ENCODE measurements at regions not wholly inside any gene's neighbourhood (a gene's known extent, or its start where the extent isn't known, plus 50 kb on each side); places are given as distances from the start of the nearest gene placed in this dataset.

DNA sequence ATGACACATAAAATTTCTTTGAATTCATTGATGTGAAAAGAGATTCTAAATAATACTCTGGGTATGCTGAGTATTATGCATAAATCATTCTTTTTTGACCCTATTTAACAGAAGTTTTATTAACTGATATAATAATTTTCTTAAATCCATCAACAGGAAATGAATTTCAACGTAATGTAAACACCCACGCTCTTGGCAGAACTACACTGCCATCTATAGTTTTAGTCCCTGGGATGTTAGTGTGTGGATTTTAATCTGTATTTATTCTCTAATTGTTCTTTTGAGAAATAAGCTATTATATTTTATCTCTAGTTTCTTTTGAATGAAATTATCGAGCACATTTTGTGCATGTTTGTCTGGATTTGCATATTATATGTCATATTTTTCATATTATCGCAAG lies 666.8 kb upstream of the NDST4 start:
- no peaks in the 10 kb centered on the region for H3K79me2 ChIP-seq
- no peaks in the 10 kb centered on the region for H3K9me2 ChIP-seq (replicated peaks; ENCODE audit: insufficient read depth)
- H3K27me3 ChIP-seq = no peaks in the 10 kb centered on the region
- 77% methylated on average over 4 of the region's 4 CpGs for WGBS (ENCODE audit: low lambda C conversion rate, missing lambda C conversion rate)
- H4K20me1 ChIP-seq (ENCODE audit: insufficient read depth, poor library complexity, severe bottlenecking) = no peaks in the 10 kb centered on the region
- H3K27ac ChIP-seq = no peak overlapping the region
- TF ChIP-seq EZH2phosphoT487 (IDR thresholded peaks at IDR 0.05; ENCODE audit: low read depth, severe bottlenecking, unreplicated experiment) (no peak), EZH2 (IDR thresholded peaks at IDR 0.05; ENCODE audit: borderline replicate concordance) (no peak)
- TF ChIP-seq, protein P1, sequence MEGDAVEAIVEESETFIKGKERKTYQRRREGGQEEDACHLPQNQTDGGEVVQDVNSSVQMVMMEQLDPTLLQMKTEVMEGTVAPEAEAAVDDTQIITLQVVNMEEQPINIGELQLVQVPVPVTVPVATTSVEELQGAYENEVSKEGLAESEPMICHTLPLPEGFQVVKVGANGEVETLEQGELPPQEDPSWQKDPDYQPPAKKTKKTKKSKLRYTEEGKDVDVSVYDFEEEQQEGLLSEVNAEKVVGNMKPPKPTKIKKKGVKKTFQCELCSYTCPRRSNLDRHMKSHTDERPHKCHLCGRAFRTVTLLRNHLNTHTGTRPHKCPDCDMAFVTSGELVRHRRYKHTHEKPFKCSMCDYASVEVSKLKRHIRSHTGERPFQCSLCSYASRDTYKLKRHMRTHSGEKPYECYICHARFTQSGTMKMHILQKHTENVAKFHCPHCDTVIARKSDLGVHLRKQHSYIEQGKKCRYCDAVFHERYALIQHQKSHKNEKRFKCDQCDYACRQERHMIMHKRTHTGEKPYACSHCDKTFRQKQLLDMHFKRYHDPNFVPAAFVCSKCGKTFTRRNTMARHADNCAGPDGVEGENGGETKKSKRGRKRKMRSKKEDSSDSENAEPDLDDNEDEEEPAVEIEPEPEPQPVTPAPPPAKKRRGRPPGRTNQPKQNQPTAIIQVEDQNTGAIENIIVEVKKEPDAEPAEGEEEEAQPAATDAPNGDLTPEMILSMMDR (IDR thresholded peaks at IDR 0.05; ENCODE audit: poor library complexity) = no peak
- no peaks in the 10 kb centered on the region for H3K4me1 ChIP-seq (ENCODE audit: insufficient read depth)
- no peak overlapping the region for H3K4me3 ChIP-seq
- no peaks in the 10 kb centered on the region for H3K36me3 ChIP-seq (replicated peaks; ENCODE audit: insufficient read depth, low read depth)
- no peaks in the 10 kb centered on the region for H3K9me3 ChIP-seq (ENCODE audit: low read depth)
- DNase-seq (ENCODE audit: low spot score) = no peak
- no peak overlapping the region for H3K4me2 ChIP-seq
- H2AFZ ChIP-seq = no peak overlapping the region

DNA sequence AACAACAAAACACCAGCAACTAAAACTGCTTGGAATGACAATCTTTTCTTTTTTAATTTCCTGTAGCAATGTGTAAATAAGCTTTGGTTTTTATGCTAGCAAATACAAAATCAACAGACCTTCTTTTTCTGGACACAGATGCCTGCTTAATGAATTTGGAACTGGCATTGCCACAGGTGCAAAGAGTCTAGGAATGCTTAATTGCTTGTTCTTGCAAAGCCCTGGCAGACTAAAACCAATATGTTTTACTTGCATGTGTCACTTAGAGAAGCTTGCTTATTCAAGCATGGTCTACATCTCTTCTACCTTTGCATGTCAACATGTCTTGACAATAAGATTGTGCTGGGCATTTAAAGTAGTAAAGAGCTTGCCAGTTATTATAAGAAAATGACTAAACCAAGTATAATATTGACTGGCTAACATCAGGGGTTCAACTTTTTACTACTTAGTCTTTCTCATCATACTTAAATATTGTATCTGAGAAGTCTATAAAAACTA lies 656.7 kb upstream of the NDST4 start:
- DNase-seq (ENCODE audit: low spot score) = no peak
- Histone ChIP-seq H3K4me3 (no peak overlapping the region), H3K9me2 (replicated peaks; ENCODE audit: insufficient read depth) (no peaks in the 10 kb centered on the region), H3K4me1 (ENCODE audit: insufficient read depth) (no peaks in the 10 kb centered on the region), H3K4me2 (no peak overlapping the region), H3K36me3 (replicated peaks; ENCODE audit: insufficient read depth, low read depth) (no peaks in the 10 kb centered on the region), H2AFZ (no peak overlapping the region), H3K9me3 (ENCODE audit: low read depth) (no peaks in the 10 kb centered on the region), H4K20me1 (ENCODE audit: insufficient read depth, poor library complexity, severe bottlenecking) (no peaks in the 10 kb centered on the region), H3K27ac (no peak overlapping the region), H3K79me2 (no peaks in the 10 kb centered on the region), H3K27me3 (no peaks in the 10 kb centered on the region)
- TF ChIP-seq EZH2 (IDR thresholded peaks at IDR 0.05; ENCODE audit: borderline replicate concordance) (no peak), EZH2phosphoT487 (IDR thresholded peaks at IDR 0.05; ENCODE audit: low read depth, severe bottlenecking, unreplicated experiment) (no peak)
- TF ChIP-seq, protein P1 (IDR thresholded peaks at IDR 0.05; ENCODE audit: poor library complexity) = no peak

DNA sequence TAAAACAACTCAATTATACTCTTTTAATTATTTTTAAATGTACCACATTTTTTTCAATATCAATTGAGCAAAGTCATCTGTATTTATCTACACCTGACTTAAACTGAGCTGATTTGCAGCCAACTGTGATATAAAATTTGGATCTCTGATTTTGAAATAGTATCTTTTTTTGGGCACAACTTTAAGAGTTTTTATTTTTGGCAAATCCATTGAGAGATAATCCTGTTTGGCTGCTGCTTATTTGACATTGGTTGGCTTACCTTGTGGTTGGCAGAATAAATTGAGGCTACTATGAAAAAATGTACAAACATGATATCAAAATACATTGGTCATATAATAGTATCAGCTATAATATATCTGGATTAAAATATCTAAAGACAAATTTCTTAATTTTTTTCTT lies 656.0 kb upstream of the NDST4 start:
- H3K9me2 ChIP-seq (replicated peaks; ENCODE audit: insufficient read depth) = no peaks in the 10 kb centered on the region
- TF ChIP-seq EZH2 (IDR thresholded peaks at IDR 0.05; ENCODE audit: borderline replicate concordance) = no peak
- TF ChIP-seq EZH2phosphoT487 (IDR thresholded peaks at IDR 0.05; ENCODE audit: low read depth, severe bottlenecking, unreplicated experiment) = no peak
- TF ChIP-seq, protein P1 (IDR thresholded peaks at IDR 0.05; ENCODE audit: poor library complexity) = no peak
- H3K4me2 ChIP-seq = no peak overlapping the region
- H3K36me3 ChIP-seq (replicated peaks; ENCODE audit: insufficient read depth, low read depth) = no peaks in the 10 kb centered on the region
- H2AFZ ChIP-seq = no peak overlapping the region
- H3K79me2 ChIP-seq = no peaks in the 10 kb centered on the region
- H3K9me3 ChIP-seq (ENCODE audit: low read depth) = no peaks in the 10 kb centered on the region
- no peak for DNase-seq (ENCODE audit: low spot score)
- no peaks in the 10 kb centered on the region for H4K20me1 ChIP-seq (ENCODE audit: insufficient read depth, poor library complexity, severe bottlenecking)
- no peak overlapping the region for H3K27ac ChIP-seq
- H3K27me3 ChIP-seq = no peaks in the 10 kb centered on the region
- no peak overlapping the region for H3K4me3 ChIP-seq
- H3K4me1 ChIP-seq (ENCODE audit: insufficient read depth) = no peaks in the 10 kb centered on the region

DNA sequence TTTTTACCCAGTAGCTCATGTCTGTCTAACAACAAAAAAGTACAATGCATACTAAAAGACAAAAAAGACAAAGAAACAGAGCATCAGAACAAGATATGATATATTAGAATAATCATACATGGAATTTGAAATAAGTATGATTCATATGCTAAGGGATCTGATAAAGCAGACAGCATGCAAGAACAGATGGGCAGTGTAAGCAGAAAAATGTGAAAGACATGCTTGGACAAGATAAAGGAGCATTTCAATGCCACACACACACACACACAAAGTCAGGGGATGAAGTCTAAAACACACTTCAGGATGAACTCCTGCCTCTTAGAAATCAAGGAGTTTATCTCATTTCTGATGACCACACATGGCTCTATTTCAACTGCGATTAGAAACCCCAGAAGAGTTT lies 649.6 kb upstream of the NDST4 start:
- Histone ChIP-seq H3K36me3 (replicated peaks; ENCODE audit: insufficient read depth, low read depth) (no peaks in the 10 kb centered on the region), H2AFZ (no peak overlapping the region), H3K79me2 (no peaks in the 10 kb centered on the region), H4K20me1 (ENCODE audit: insufficient read depth, poor library complexity, severe bottlenecking) (no peaks in the 10 kb centered on the region), H3K9me3 (ENCODE audit: low read depth) (no peaks in the 10 kb centered on the region), H3K4me1 (ENCODE audit: insufficient read depth) (no peaks in the 10 kb centered on the region), H3K27me3 (no peaks in the 10 kb centered on the region), H3K4me2 (no peak overlapping the region), H3K4me3 (no peak overlapping the region), H3K27ac (no peak overlapping the region), H3K9me2 (replicated peaks; ENCODE audit: insufficient read depth) (no peaks in the 10 kb centered on the region)
- WGBS (ENCODE audit: low lambda C conversion rate, missing lambda C conversion rate) = 89% methylated on average over 1 of the region's 1 CpG
- TF ChIP-seq, protein P1 (IDR thresholded peaks at IDR 0.05; ENCODE audit: poor library complexity) = no peak
- no peak for TF ChIP-seq EZH2 (IDR thresholded peaks at IDR 0.05; ENCODE audit: borderline replicate concordance)
- no peak for TF ChIP-seq EZH2phosphoT487 (IDR thresholded peaks at IDR 0.05; ENCODE audit: low read depth, severe bottlenecking, unreplicated experiment)
- DNase-seq (ENCODE audit: low spot score) = no peak

Data from hepatocyte (in vitro differentiated cells).